IMR-90 (cell line): ENCODE measurements at regions not wholly inside any gene's neighbourhood (a gene's known extent, or its start where the extent isn't known, plus 50 kb on each side); places are given as distances from the start of the nearest gene placed in this dataset.

Experiments used
- ATAC-seq: fragments of 200-7000 bp; cut with Tn5 transposase; 2 replicates; pipeline ENCODE4 v1.9.1; 2020; ENCODE audit warnings: low read depth, mild to moderate bottlenecking, moderate library complexity
- BruUV-seq: library from RNA; stranded (reverse); fragments of 400-500 nt; replicated peaks from 2 replicates; lab custom pipeline; 2021; lab: Mats Ljungman, UMichigan
- CTCF ChIA-PET: fragments of 300-600 bp; formaldehyde crosslinking; extraction: SDS; loops from one replicate; lab custom pipeline; 2021; ENCODE audit warnings: antibody characterized with exemption; lab: Yijun Ruan, JAX
- POLR2A ChIA-PET: fragments of 300-600 bp; sonication (Branson Sonifier 250); formaldehyde crosslinking; loops from one replicate; lab custom pipeline; 2022; ENCODE audit warnings: antibody characterized with exemption; ENCODE audit not compliant: unreplicated experiment; lab: Charles Lee
- DNase-seq: peaks from one replicate; pipeline ENCODE4 v3.0.0; 2013
- H2AFZ ChIP-seq: replicated peaks from 2 replicates; pipeline ENCODE3; 2013; ENCODE audit warnings: low read length, mild to moderate bottlenecking; ENCODE audit not compliant: poor library complexity
- H2AK5ac ChIP-seq: 2 replicates; pipeline ENCODE4 v1.6.1; 2013; ENCODE audit warnings: low read depth, low read length, inconsistent platforms
- H2AK9ac ChIP-seq: replicated peaks from 2 replicates; pipeline ENCODE3; 2013; ENCODE audit warnings: mild to moderate bottlenecking, low read depth, low read length, moderate library complexity; ENCODE audit not compliant: poor library complexity
- H2BK120ac ChIP-seq: 2 replicates; pipeline ENCODE4 v1.6.1; 2013; ENCODE audit warnings: low read depth, low read length, inconsistent platforms
- H2BK15ac ChIP-seq: 3 replicates; pipeline ENCODE4 v1.6.1; 2013; ENCODE audit warnings: low read depth, low read length, inconsistent platforms
- H2BK20ac ChIP-seq: 2 replicates; pipeline ENCODE4 v1.6.1; 2013; ENCODE audit warnings: low read depth, mild to moderate bottlenecking, inconsistent platforms, low read length, moderate library complexity
- H2BK5ac ChIP-seq: 2 replicates; pipeline ENCODE4 v1.6.1; 2013; ENCODE audit warnings: mild to moderate bottlenecking, low read depth, low read length, inconsistent platforms; ENCODE audit not compliant: poor library complexity, severe bottlenecking
- H3K14ac ChIP-seq: replicated peaks from 2 replicates; pipeline ENCODE4 v1.6.1; 2013; ENCODE audit warnings: low read depth, low read length, inconsistent platforms
- H3K18ac ChIP-seq: 2 replicates; pipeline ENCODE4 v1.6.1; 2013; ENCODE audit warnings: low read depth, low read length, control low read depth
- H3K23ac ChIP-seq: 2 replicates; pipeline ENCODE4 v1.6.1; 2013; ENCODE audit warnings: low read depth, low read length, inconsistent platforms
- H3K27ac ChIP-seq: 2 replicates; pipeline ENCODE4 v1.5.1; 2013; ENCODE audit warnings: mild to moderate bottlenecking, control low read depth, low read length; ENCODE audit not compliant: insufficient read depth
- H3K27me3 ChIP-seq: 2 replicates; pipeline ENCODE4 v1.6.1; 2013; ENCODE audit warnings: low read length; ENCODE audit not compliant: control insufficient read depth, insufficient read depth
- H3K36me3 ChIP-seq: 2 replicates; pipeline ENCODE4 v1.6.1; 2013; ENCODE audit warnings: low read length, mixed read lengths; ENCODE audit not compliant: control insufficient read depth, insufficient read depth
- H3K4ac ChIP-seq: 2 replicates; pipeline ENCODE4 v1.6.1; 2013; ENCODE audit warnings: low read depth, low read length, inconsistent platforms
- H3K4me1 ChIP-seq: 2 replicates; pipeline ENCODE4 v1.6.1; 2013; ENCODE audit warnings: low read length, mixed read lengths; ENCODE audit not compliant: control insufficient read depth, insufficient read depth
- H3K4me2 ChIP-seq: 2 replicates; pipeline ENCODE4 v1.6.1; 2013; ENCODE audit warnings: low read depth, mild to moderate bottlenecking, control low read depth, low read length, moderate library complexity
- H3K4me3 ChIP-seq: 2 replicates; pipeline ENCODE4 v1.5.1; 2013; ENCODE audit warnings: low read depth, mild to moderate bottlenecking, control low read depth, low read length, moderate library complexity; ENCODE audit not compliant: insufficient read depth
- H3K56ac ChIP-seq: 2 replicates; pipeline ENCODE4 v1.6.1; 2013; ENCODE audit warnings: low read length, inconsistent platforms; ENCODE audit not compliant: insufficient read depth; ENCODE audit errors: extremely low read depth
- H3K79me1 ChIP-seq, 2 experiments: 2 replicates each; pipeline ENCODE4 v1.6.1; 2013; ENCODE audit warnings: low read length in 2 of 2, inconsistent platforms in 1 of 2, low read depth in 1 of 2
- H3K9ac ChIP-seq: 2 replicates; pipeline ENCODE4 v1.6.1; 2013; ENCODE audit warnings: low read depth, low read length, control low read depth
- H3K9me1 ChIP-seq: 2 replicates; pipeline ENCODE4 v1.6.1; 2013; ENCODE audit warnings: low read length, inconsistent platforms; ENCODE audit not compliant: insufficient read depth
- H3K9me3 ChIP-seq: 2 replicates; pipeline ENCODE4 v1.6.1; 2013; ENCODE audit warnings: low read length; ENCODE audit not compliant: control insufficient read depth, insufficient read depth
- H4K20me1 ChIP-seq: 2 replicates; pipeline ENCODE4 v1.6.1; 2013; ENCODE audit warnings: low read length, inconsistent platforms; ENCODE audit not compliant: insufficient read depth
- H4K5ac ChIP-seq: 2 replicates; pipeline ENCODE4 v1.6.1; 2013; ENCODE audit warnings: mild to moderate bottlenecking, low read depth, low read length, control low read depth
- H4K8ac ChIP-seq, 2 experiments: 2 replicates each; pipeline ENCODE4 v1.6.1; 2013; ENCODE audit warnings: low read depth in 2 of 2, low read length in 2 of 2, control low read depth in 1 of 2, inconsistent platforms in 1 of 2
- H4K91ac ChIP-seq: 2 replicates; pipeline ENCODE4 v1.6.1; 2013; ENCODE audit warnings: low read depth, low read length, inconsistent platforms; ENCODE audit not compliant: insufficient read depth
- BHLHE40 ChIP-seq: fragments of 150-350 bp; IDR thresholded peaks from 2 replicates; pipeline ENCODE4 v1.6.1; 2016; ENCODE audit warnings: mild to moderate bottlenecking, low read depth, low read length
- CEBPB ChIP-seq: IDR thresholded peaks from 2 replicates; pipeline ENCODE4 v1.6.1; 2012; ENCODE audit warnings: low read depth, low read length, improper control_type of control experiment
- CHD1 ChIP-seq: IDR thresholded peaks from 2 replicates; pipeline ENCODE4 v1.6.1; 2012; ENCODE audit warnings: low read depth, low read length, improper control_type of control experiment
- FOS ChIP-seq: fragments of 150-350 bp; IDR thresholded peaks from 2 replicates; pipeline ENCODE4 v1.6.1; 2016; ENCODE audit warnings: low read depth, low read length
- MAFK ChIP-seq: IDR thresholded peaks from 2 replicates; pipeline ENCODE4 v1.6.1; 2012; ENCODE audit warnings: low read depth, low read length, improper control_type of control experiment
- MAZ ChIP-seq: IDR thresholded peaks from 2 replicates; pipeline ENCODE4 v1.6.1; 2012; ENCODE audit warnings: low read depth, mild to moderate bottlenecking, low read length, improper control_type of control experiment, moderate library complexity, borderline replicate concordance
- MXI1 ChIP-seq: IDR thresholded peaks from 2 replicates; pipeline ENCODE4 v1.6.1; 2012; ENCODE audit warnings: low read depth, mild to moderate bottlenecking, low read length, moderate library complexity, borderline replicate concordance
- NFE2L2 ChIP-seq: fragments of 150-350 bp; IDR thresholded peaks from 2 replicates; pipeline ENCODE4 v1.6.1; 2016; ENCODE audit warnings: low read depth, mild to moderate bottlenecking, low read length
- RAD21 ChIP-seq: IDR thresholded peaks from 2 replicates; pipeline ENCODE4 v1.6.1; 2012; ENCODE audit warnings: low read length, improper control_type of control experiment
- RCOR1 ChIP-seq: IDR thresholded peaks from 2 replicates; pipeline ENCODE4 v1.6.1; 2012; ENCODE audit warnings: mild to moderate bottlenecking, low read length, improper control_type of control experiment; ENCODE audit not compliant: insufficient replicate concordance
- RFX5 ChIP-seq: IDR thresholded peaks from 2 replicates; pipeline ENCODE4 v1.8.0; 2012; ENCODE audit warnings: low read depth, mild to moderate bottlenecking, low read length, moderate library complexity
- WGBS, 2 experiments: methylation state at CpG; one replicate each; pipeline versions ENCODE4 v1.1.5 to v1.1.7; 2013; ENCODE audit warnings: missing lambda C conversion rate in 2 of 2; ENCODE audit not compliant: insufficient read length in 1 of 2; ENCODE audit errors: extremely low coverage in 2 of 2; 5-methylcytosine and 5-hydroxymethylcytosine counted together
- dilution Hi-C: fragments of 300-500 bp; cut with HindIII; formaldehyde crosslinking; loops from one replicate; pipeline ENCODE4 v1.14.3; 2018; ENCODE audit warnings: low sequenced_read_pairs; ENCODE audit not compliant: unreplicated experiment
- in situ Hi-C: fragments of 300-500 bp; cut with MboI; formaldehyde crosslinking; loops from 3 replicates; pipeline ENCODE4 v1.14.3; 2019; ENCODE audit warnings: low sequenced_read_pairs, inconsistent platforms, mixed read lengths
- intact Hi-C: fragments of 100-400 bp; cut with micrococcal nuclease; formaldehyde crosslinking; loops from 2 replicates; pipeline ENCODE4 v1.10.0; 2022
- TF ChIP-seq, protein P1 (sequence below): conservative IDR thresholded peaks from 2 replicates; pipeline ENCODE4 v1.5.1; 2012; ENCODE audit warnings: mild to moderate bottlenecking, low read depth, low read length, improper control_type of control experiment
- TF ChIP-seq, protein P2 (sequence below): fragments of 150-350 bp; IDR thresholded peaks from 2 replicates; pipeline ENCODE4 v1.6.1; 2016; ENCODE audit warnings: low read depth, mild to moderate bottlenecking, low read length, moderate library complexity, borderline replicate concordance

DNA sequence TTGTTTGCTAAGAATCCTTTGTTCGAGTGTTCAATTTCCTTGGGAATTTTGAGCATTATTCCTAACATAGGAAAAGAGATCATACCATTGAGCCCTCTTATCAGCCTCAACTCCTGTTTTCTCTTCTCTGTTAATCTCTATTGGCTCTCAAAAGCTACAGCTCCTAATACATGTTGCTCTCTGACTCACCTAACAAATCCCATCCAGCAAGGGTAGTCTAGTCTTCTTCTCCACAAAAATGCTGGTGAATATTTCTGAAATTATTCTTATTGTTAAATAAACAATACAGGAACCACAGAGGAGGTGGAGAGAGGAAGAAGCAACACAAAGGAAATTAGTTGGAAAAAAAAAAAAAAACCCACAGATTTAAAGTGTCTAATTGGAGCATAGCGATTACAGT is 325.8 kb upstream of the NAALADL2 start:
- H3K79me1 ChIP-seq, result no peaks in the 10 kb centered on the region
- DNase-seq, result peak; percentile 76
- peak overlapping the region; percentile 47; the same call in 1 of the 2 replicates for H3K27ac ChIP-seq
- H3K36me3 ChIP-seq, result no peaks in the 10 kb centered on the region
- CTCF ChIA-PET, result interaction anchor here (0.7 kb wide), 1 partner anchor 13 kb away, joined by 3 read pairs; no protein-coding TSS in a partner anchor
- in situ Hi-C loops, result no loop called here
- dilution Hi-C loops, result no loop called here
- H3K9me1 ChIP-seq, result no peaks in the 10 kb centered on the region
- H3K23ac ChIP-seq, result no peak overlapping the region; the same call in 1 of the 2 replicates
- no peak overlapping the region; the same call in 1 of the 2 replicates for H2AK5ac ChIP-seq
- ATAC-seq, result peak; percentile 78
- peak overlapping the region; percentile 53 for H2BK5ac ChIP-seq
- no peaks in the 10 kb centered on the region for H4K20me1 ChIP-seq
- H4K5ac ChIP-seq, result peak overlapping the region; percentile 68
- H3K9me3 ChIP-seq, result no peaks in the 10 kb centered on the region
- no peak overlapping the region for H2AFZ ChIP-seq
- H2BK15ac ChIP-seq, result no peak overlapping the region
- H3K4me2 ChIP-seq, result peak overlapping the region; percentile 49; the same call in 1 of the 2 replicates
- H2AK9ac ChIP-seq, result no peak overlapping the region
- no peak overlapping the region for H3K9ac ChIP-seq
- intact Hi-C loops, result no loop called here
- H3K14ac ChIP-seq, result peak overlapping the region; percentile 55; the same call in 1 of the 2 replicates
- H3K4ac ChIP-seq, result peak overlapping the region; percentile 30; the same call in 1 of the 2 replicates
- POLR2A ChIA-PET, result no interaction called here
- 0 out of 2 replicates have a peak overlapping the region, but pooled peaks have one; percentile 43 for H2BK20ac ChIP-seq
- H3K18ac ChIP-seq, result peak overlapping the region; percentile 35; the same call in 1 of the 2 replicates
- H3K4me3 ChIP-seq, result no peak overlapping the region
- TF ChIP-seq MAZ (no peak), RCOR1 (no peak), RFX5 (no peak), FOS (no peak), MXI1 (no peak), NFE2L2 (no peak), CHD1 (no peak), CEBPB (no peak), BHLHE40 (no peak), MAFK (no peak), RAD21 (no peak)
- TF ChIP-seq, protein P1, sequence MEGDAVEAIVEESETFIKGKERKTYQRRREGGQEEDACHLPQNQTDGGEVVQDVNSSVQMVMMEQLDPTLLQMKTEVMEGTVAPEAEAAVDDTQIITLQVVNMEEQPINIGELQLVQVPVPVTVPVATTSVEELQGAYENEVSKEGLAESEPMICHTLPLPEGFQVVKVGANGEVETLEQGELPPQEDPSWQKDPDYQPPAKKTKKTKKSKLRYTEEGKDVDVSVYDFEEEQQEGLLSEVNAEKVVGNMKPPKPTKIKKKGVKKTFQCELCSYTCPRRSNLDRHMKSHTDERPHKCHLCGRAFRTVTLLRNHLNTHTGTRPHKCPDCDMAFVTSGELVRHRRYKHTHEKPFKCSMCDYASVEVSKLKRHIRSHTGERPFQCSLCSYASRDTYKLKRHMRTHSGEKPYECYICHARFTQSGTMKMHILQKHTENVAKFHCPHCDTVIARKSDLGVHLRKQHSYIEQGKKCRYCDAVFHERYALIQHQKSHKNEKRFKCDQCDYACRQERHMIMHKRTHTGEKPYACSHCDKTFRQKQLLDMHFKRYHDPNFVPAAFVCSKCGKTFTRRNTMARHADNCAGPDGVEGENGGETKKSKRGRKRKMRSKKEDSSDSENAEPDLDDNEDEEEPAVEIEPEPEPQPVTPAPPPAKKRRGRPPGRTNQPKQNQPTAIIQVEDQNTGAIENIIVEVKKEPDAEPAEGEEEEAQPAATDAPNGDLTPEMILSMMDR, result no peak
- TF ChIP-seq, protein P2, sequence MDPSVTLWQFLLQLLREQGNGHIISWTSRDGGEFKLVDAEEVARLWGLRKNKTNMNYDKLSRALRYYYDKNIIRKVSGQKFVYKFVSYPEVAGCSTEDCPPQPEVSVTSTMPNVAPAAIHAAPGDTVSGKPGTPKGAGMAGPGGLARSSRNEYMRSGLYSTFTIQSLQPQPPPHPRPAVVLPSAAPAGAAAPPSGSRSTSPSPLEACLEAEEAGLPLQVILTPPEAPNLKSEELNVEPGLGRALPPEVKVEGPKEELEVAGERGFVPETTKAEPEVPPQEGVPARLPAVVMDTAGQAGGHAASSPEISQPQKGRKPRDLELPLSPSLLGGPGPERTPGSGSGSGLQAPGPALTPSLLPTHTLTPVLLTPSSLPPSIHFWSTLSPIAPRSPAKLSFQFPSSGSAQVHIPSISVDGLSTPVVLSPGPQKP, result no peak
- no peak overlapping the region for H4K91ac ChIP-seq
- no CpG with 5 or more reads among the region's 2 CpGs for WGBS, 2 experiments
- H4K8ac ChIP-seq, result peak overlapping the region in 1 of 2 experiments; percentile 35; a peak in 1 of 4 replicates
- H3K4me1 ChIP-seq, result peaks cover 6% of the 10 kb centered on the region
- no peak overlapping the region for H3K56ac ChIP-seq
- no TSS peak for BruUV-seq
- peak overlapping the region; percentile 69; the same call in 1 of the 2 replicates for H2BK120ac ChIP-seq
- H3K27me3 ChIP-seq, result no peaks in the 10 kb centered on the region
